ENCODE measurements at regions not wholly inside any gene's neighbourhood (a gene's known extent, or its start where the extent isn't known, plus 50 kb on each side); places are given as distances from the start of the nearest gene placed in this dataset.

- DNase-seq = no peak
These were observed 64.2 kb upstream of the PJA1 start for GRCh38 chrX:69229436-69229835.

- DNase-seq = no peak
These were observed 63.5 kb upstream of the PJA1 start for GRCh38 chrX:69228732-69229131.

GRCh38 chrX:69226459-69227158 is 61.4 kb upstream of the PJA1 start:
- no peak for DNase-seq

- DNase-seq = peak in 53 of 58 donors; percentile 0 to 68 (median 40)
These were observed 57.1 kb upstream of the PJA1 start for GRCh38 chrX:69222103-69223090.

- DNase-seq = no peak
These were observed 56.2 kb upstream of the PJA1 start for GRCh38 chrX:69221239-69222102.

GRCh38 chrX:69218407-69218997 is 53.2 kb upstream of the PJA1 start:
- DNase-seq = no peak

GRCh38 chrX:69216911-69217310 is 51.7 kb upstream of the PJA1 start:
- DNase-seq = no peak

GRCh38 chrX:69216446-69216845 is 51.2 kb upstream of the PJA1 start:
- no peak for DNase-seq

GRCh38 chrX:69215161-69215875 is 50.1 kb upstream of the PJA1 start:
- no peak for DNase-seq
